GM23338 (cell line): ENCODE measurements at regions not wholly inside any gene's neighbourhood (a gene's known extent, or its start where the extent isn't known, plus 50 kb on each side); places are given as distances from the start of the nearest gene placed in this dataset.

Source experiments
- CTCF ChIP-seq, 2 experiments: fragments of 200-600 bp in 1 of 2; sonication (generic) in 1 of 2; conservative IDR thresholded peaks; 2 replicates each; pipeline versions ENCODE4 v1.5.1 to v1.6.1; 2016 to 2017; ENCODE audit warnings: antibody characterized with exemption in 2 of 2, low read depth in 2 of 2, mild to moderate bottlenecking in 2 of 2, moderate library complexity in 1 of 2
- ZNF331 ChIP-seq: fragments of 250-450 bp; sonication (Bioruptor Pico); IDR thresholded peaks from 2 replicates; pipeline ENCODE4 v1.5.0; 2020; ENCODE audit warnings: low read depth, mild to moderate bottlenecking, moderate library complexity

GRCh38 chr10:3573498-3573897 is 211.5 kb downstream of the KLF6 start:
- TF ChIP-seq ZNF331 (CRISPR knock-in tag) (no peak), CTCF (conservative IDR thresholded peaks at IDR 0.05; ENCODE audit: low read depth in 2 of 2) (no peak)
